Middle frontal gyrus (tissue), 1 donor: ENCODE measurements at regions not wholly inside any gene's neighbourhood (a gene's known extent, or its start where the extent isn't known, plus 50 kb on each side); places are given as distances from the start of the nearest gene placed in this dataset.
"Not testable (repeated sequence)": the region's sequence is repeated elsewhere in the genome, so short reads cannot be mapped to it uniquely, and the experiment has no call there.

ENCODE experiments used
- DNase-seq: peaks from one replicate; pipeline ENCODE4 v3.0.0-alpha.2; 2015; ENCODE audit warnings: low spot score; ENCODE audit errors: extremely low spot score

DNA sequence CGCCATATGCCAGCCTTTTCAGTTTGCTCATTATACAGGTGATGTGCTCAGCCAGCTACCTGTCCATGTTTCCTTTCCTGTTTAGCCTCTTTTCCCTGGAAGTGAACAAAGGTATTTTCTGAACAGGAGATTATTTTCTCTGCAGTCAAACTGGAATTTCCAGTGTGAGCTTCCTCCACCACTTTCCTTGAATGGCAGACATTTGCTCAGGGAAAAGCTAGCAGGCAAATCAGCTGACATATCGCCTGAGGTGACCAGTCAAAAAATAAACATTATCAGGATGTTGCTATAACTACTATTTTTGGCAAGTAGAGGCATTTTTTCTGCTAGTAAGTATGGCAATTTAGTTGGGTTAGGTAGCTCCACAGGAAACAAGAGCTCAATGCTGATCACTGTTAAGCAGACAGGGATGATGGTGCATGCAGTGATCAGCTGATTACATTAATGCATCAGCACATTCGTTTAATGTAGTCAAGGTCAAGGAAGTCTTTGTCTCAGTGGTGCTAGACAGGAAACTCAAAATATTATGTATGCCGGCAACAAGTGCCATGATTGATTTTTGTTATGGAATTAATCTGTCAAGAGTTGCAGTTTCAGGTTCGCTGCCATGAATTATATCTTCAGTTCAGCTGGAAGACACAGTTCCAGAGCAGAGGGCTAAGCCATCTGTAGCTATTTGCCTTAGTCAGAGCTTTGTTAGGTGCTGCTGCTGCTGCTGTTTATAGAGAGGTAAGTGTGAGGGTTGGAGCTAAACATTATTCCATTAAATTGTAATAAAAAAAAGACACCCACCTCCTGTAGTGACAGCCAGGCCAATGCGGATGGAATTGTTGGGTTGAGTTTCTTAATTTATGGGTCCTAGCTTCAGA is 179.7 kb upstream of the ST6GALNAC5 start:
- DNase-seq = no peak

DNA sequence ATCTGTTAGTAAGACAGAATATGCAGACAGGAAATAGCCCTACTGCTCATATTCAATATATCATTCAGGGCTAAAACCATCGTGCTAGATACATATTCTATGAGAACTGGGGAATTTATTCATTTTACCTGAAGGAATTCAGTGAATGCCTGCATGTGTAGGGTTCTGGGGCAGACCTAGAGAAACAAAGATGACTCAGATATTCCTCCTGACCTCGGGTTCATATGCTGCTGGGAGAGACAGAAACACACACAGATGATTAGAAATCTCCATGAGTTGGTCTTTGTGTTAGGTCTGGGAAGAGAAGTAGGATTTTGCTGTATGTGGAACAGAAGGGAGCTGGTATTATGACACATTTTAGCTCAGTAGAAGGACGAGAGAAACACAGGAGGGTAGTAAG is 176.5 kb upstream of the ST6GALNAC5 start:
- no peak for DNase-seq

DNA sequence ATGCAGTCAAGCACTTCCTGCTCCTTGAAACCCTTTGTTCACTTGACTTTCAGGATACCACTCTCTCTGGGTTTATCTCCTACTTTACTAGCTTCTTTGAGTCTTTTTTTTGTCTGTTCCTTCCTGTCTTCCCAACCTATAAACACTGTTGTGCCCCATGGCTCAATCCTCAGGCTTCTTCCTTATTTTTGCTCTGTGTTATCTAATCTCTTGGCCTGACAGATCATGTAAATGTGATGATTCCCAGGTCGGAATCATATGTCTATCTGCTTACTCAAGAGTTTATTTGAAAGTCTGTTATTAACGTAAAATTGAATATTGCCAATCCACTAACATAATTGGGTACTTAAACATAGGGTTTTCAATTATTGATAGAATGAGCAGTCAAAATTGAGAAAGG is 171.7 kb upstream of the ST6GALNAC5 start:
- DNase-seq = no peak

DNA sequence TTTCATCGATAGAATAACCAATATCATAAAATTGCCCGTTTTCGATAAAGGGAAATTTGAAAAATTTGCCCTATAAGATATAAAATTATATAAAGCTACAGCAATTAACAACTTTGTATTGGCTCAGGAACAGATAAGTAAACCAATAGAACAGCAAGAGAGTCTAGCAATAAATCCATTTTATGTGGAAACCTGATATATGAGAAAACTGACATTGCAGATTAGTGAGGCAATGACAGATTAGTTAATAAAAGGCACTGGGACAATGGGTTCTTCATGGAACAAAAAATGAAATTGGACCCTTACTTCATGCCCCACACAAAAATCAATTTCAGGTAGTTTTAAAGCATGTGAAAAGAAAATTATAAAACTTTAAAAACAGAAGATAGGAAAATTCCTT is 169.9 kb upstream of the ST6GALNAC5 start:
- DNase-seq = no peak

DNA sequence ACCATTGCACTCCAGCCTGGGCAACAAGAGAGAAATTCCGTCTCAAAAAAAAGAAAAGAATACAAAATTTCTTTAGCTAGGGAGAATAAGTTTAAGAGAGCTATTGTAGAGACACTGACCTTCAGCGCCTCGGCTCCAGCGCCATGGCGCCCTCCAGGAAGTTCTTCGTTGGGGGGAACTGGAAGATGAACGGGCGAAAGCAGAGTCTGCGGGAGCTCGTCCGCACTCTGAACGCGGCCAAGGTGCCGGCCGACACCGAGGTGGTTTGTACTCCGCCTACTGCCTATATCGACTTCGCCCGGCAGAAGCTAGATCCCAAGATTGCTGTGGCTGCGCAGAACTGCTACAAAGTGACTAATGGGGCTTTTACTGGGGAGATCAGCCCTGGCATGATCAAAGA is 167.6 kb upstream of the ST6GALNAC5 start:
- not testable (repeated sequence) for DNase-seq

DNA sequence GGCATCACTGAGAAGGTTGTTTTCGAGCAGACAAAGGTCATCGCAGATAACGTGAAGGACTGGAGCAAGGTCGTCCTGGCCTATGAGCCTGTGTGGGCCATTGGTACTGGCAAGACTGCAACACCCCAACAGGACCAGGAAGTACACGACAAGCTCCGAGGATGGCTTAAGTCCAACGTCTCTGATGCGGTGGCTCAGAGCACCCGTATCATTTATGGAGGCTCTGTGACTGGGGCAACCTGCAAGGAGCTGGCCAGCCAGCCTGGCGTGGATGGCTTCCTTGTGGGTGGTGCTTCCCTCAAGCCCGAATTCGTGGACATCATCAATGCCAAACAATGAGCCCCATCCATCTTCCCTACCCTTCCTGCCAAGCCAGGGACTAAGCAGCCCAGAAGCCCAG is 167.1 kb upstream of the ST6GALNAC5 start:
- DNase-seq = not testable (repeated sequence)

DNA sequence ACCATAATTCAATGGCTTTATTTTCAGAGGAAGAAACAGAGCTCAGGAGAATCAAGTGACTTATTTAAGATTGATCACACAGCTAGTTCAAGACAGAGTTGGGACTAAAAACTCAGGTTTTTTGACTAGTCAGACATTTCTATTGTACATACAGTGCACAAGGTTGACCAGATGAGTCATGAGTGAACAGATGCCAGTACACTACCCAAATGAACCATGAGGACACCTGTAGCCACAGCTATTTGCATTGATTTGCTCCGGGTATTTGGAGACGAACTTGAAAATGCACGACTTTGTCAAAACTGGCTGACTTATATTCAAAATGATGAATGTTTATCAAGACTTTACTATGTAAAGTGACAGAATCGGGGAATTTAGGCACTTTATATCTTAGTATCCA is 161.7 kb upstream of the ST6GALNAC5 start:
- no peak for DNase-seq

- DNase-seq = no peak
These were observed 153.7 kb upstream of the ST6GALNAC5 start for GRCh38 chr1:76713535-76713934.

- no peak for DNase-seq
These were observed 151.8 kb upstream of the ST6GALNAC5 start for GRCh38 chr1:76715474-76715873.

GRCh38 chr1:76723949-76724348 is 143.3 kb upstream of the ST6GALNAC5 start:
- no peak for DNase-seq

GRCh38 chr1:76724816-76725215 is 142.5 kb upstream of the ST6GALNAC5 start:
- DNase-seq = no peak

- DNase-seq = no peak
These were observed 141.2 kb upstream of the ST6GALNAC5 start for GRCh38 chr1:76725864-76726619.

- DNase-seq = no peak
These were observed 139.8 kb upstream of the ST6GALNAC5 start for GRCh38 chr1:76727520-76727919.

DNA sequence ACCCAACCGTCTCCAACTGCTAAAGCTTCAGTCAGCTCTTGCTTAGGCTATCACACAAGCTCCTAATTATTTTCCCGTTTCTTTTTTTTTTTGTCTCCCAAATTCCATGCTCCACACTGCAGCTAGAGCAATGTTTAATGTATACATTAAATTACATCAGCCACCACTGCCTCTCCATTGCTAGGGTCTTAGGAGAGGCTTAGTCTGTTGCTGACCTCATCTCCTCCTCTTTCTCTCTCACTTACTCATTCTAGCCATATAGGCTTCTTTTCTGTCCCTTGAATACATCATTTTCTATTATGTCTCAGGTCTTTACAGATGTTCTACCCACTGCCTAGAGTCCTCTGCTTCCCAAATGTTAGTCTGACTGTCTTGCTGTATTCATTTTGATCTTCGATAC is 138.1 kb upstream of the ST6GALNAC5 start:
- no peak for DNase-seq

- DNase-seq = no peak
These were observed 137.3 kb upstream of the ST6GALNAC5 start for GRCh38 chr1:76730027-76730426.

DNA sequence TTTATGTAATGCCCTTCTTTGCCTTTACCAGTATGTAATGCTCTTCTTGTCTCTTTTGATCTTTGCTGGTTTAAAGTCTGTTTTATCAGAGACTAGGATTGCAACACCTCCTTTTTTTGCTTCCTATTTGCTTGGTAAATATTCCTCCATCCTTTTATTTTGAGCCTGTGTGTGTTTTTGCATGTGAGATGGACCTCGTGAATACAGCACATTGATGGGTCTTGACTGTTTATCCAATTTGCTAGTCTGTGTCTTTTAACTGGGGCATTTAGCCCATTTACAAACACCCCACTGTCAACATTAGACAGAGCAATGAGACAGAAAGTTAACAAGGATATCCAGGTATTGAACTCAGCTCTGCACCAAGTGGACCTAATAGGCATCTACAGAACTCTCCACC is 128.9 kb upstream of the ST6GALNAC5 start:
- DNase-seq = not testable (repeated sequence)

DNA sequence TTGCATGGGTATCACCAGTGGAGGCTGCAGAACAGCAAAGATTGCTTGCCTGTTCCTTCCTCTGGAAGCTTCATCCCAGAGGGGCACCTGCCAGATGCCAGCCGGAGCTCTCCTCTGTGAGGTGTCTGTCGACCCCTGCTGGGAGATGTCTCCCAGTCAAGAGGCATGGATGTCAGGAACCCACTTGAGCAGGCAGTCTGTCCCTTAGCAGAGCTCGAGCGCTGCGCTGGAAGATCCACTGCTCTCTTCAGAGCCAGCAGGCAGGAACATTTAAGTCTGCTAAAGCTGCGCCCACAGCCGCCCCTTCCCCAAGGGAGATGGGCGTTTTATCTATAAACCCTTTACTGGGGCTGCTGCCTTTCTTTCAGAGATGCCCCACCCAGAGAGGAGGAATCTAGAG is 126.3 kb upstream of the ST6GALNAC5 start:
- not testable (repeated sequence) for DNase-seq

DNA sequence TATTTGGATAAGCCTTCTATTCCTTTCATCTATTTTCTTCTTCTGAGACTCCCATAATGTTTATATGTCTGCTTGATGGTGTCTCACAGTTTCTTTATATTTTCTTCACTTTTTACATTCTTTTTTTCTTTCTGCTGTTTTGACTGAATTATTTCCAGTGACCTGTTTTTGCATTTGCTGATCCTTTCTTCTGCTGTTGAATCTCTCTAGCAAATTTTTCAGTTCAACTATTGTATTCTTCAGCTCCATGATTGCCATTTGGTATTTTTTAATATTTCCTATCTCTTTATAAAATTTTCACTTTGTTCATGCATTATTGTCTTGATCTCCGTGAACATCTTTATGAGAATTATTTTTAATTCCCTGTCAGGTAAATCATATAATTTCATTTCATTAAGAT is 122.3 kb upstream of the ST6GALNAC5 start:
- no peak for DNase-seq

- DNase-seq = no peak
These were observed 121.1 kb upstream of the ST6GALNAC5 start for GRCh38 chr1:76746206-76746605.

DNA sequence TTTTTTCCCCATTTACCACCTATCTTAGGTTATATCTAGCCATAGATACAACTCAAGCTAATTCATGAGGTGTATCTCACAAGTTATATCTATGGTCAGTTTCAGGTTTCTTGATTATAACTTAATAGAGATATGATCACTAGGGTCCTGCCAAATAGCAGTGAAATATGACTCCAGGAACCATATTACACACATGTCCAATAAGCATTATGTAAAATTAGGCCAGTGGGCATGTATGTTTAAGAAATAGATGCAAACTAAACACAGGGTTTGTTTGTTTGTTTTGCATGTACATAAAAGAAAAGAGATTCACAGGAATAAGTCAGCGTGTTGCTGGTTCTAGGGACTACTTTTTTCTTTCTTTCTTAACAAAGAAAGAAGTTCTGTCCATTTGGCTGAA is 112.5 kb upstream of the ST6GALNAC5 start:
- no peak for DNase-seq

DNA sequence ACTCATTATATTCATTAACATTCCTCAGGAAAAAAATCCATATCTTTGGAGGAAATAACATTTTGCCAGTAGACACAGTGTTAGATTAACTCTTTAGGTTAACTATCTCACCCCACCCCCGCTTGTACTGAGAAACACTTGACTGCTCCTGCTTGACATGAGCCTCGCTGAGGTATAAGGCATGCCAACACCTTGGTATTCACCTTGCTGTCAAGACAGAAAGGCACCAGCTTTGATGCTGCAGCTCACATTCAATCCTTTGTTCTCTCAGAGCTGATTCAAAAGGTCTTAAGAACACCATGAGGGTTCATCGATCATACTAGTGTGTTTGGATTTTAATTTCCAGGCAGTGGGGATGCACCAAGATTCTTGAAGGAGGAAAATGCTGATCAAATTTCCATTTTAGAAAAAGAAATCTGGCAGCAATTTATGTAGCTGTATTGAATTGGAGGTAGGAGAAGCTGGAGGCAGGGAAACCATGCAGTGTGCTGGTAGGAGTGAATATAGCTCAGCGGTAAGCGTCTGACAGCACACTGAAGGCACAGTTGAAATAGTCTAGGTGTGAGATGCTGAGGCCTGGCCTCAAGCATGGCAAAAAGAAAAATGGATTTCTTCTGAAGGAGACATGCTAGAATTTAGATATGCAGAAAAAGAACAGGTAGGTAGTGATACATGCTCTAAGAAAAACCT is 108.0 kb upstream of the ST6GALNAC5 start:
- DNase-seq = no peak

GRCh38 chr1:76759950-76760349 is 107.3 kb upstream of the ST6GALNAC5 start:
- no peak for DNase-seq
